NB4 (cell line): ENCODE measurements at regions not wholly inside any gene's neighbourhood (a gene's known extent, or its start where the extent isn't known, plus 50 kb on each side); places are given as distances from the start of the nearest gene placed in this dataset.
"Not testable (repeated sequence)": the region's sequence is repeated elsewhere in the genome, so short reads cannot be mapped to it uniquely, and the experiment has no call there.

Experiments
- DNase-seq: peaks from one replicate; pipeline ENCODE4 v3.0.0; 2010; ENCODE audit warnings: low read depth
- H3K4me3 ChIP-seq: one replicate; pipeline ENCODE4 v1.5.1; 2011; ENCODE audit warnings: mild to moderate bottlenecking, low read depth, low read length, moderate library complexity
- MYC ChIP-seq: IDR thresholded peaks from 2 replicates; pipeline ENCODE4 v1.6.1; 2011; ENCODE audit warnings: low read depth, low read length
- POLR2A ChIP-seq: IDR thresholded peaks from 2 replicates; pipeline ENCODE4 v1.6.1; 2011; ENCODE audit warnings: mild to moderate bottlenecking; ENCODE audit not compliant: insufficient read length; ENCODE audit errors: extremely low read depth
- TF ChIP-seq, protein P1 (sequence below): IDR thresholded peaks from 2 replicates; pipeline ENCODE4 v1.6.1; 2011; ENCODE audit warnings: low read depth, low read length
- TF ChIP-seq, protein P2 (sequence below): IDR thresholded peaks from one replicate; pipeline ENCODE4 v1.5.1; 2012; ENCODE audit warnings: low read depth, low read length

DNA sequence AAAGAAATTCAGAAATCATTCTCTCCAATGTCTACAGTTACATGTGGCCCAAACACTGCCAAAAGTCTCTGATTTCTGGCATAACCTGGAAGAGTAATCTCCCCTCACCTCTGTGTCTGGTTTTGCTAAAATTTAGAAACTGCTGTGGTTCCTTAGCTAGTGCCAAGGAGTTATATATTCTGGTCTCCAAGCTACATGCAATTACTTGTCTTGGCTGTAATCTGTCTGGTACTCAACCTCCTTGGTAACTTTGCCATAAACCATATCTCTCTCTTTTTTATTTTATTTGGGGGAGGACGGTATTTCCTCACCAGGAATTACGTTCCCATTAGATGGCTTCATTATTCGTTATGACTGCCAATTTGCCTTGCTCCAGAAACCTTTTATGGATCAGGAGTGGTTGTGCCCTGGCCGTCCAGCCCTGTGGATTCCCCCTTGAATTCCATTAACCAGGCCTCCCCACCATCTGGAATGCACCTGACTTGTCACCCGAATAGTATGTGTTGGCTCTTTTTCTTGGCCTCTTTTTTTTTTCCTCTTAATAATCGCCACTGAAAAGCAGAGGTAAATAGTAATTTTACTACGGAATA, 400.0 kb downstream of the CD83 start:
- no peak overlapping the region for H3K4me3 ChIP-seq
- TF ChIP-seq POLR2A (no peak), MYC (no peak)
- TF ChIP-seq, protein P1, sequence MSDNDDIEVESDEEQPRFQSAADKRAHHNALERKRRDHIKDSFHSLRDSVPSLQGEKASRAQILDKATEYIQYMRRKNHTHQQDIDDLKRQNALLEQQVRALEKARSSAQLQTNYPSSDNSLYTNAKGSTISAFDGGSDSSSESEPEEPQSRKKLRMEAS: no peak
- TF ChIP-seq, protein P2, sequence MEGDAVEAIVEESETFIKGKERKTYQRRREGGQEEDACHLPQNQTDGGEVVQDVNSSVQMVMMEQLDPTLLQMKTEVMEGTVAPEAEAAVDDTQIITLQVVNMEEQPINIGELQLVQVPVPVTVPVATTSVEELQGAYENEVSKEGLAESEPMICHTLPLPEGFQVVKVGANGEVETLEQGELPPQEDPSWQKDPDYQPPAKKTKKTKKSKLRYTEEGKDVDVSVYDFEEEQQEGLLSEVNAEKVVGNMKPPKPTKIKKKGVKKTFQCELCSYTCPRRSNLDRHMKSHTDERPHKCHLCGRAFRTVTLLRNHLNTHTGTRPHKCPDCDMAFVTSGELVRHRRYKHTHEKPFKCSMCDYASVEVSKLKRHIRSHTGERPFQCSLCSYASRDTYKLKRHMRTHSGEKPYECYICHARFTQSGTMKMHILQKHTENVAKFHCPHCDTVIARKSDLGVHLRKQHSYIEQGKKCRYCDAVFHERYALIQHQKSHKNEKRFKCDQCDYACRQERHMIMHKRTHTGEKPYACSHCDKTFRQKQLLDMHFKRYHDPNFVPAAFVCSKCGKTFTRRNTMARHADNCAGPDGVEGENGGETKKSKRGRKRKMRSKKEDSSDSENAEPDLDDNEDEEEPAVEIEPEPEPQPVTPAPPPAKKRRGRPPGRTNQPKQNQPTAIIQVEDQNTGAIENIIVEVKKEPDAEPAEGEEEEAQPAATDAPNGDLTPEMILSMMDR: no peak
- DNase-seq: no peak

DNA sequence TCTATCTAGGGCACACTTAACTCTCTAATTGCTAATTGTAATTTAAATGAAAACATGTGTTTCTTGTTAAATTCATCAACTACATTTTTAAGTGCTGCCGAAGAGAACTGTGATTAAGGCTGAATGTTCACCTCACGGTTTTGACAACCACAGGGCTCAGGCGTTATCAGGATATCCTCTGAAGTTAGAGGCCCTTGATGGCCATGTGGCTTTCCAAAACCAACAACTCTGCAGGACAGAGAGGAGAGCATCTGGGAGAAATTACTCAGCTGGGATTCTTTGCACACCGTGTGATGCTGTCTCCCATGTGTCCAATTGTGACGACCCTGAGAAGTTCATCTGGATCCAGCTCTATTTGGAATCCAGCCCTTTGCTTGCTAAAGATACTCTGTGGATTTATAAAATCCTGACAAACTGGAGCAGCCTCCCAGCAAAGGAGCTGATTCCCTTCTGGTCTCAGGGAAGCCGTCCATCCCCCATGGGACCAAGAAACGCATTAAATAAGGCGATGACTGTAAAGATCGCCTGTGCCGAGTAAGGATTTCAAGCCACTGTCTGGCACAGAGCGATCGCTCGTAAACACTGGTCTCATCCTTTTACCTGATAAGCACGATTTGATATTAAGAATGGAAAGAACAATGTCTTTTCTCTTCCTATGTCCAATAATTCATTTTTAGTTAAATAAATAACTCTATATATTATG, 401.1 kb downstream of the CD83 start:
- H3K4me3 ChIP-seq: no peak overlapping the region
- no peak for TF ChIP-seq POLR2A
- TF ChIP-seq MYC: no peak
- TF ChIP-seq, protein P1: no peak
- TF ChIP-seq, protein P2: no peak
- no peak for DNase-seq

DNA sequence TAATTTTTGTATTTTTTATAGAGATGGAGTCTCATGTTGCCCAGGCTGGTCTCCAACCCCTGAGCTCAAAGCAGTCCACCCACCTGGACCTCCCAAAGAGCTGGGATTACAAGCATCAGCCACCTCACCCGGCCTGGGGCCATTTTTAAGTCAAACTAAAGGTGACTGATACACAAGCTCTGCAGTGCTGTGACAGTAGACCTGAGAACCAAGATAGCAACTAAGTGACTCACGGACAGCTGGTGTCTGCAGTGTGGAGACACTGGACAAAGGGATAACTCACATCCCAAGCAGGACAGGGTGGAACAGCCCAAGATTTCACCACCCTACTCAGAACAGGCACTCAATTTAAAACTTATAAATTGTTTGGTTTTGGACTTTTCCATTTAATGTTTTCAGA, 402.5 kb downstream of the CD83 start:
- DNase-seq: no peak
- no peak for TF ChIP-seq POLR2A
- TF ChIP-seq, protein P1: no peak
- TF ChIP-seq MYC: no peak
- TF ChIP-seq, protein P2: no peak
- no peak overlapping the region for H3K4me3 ChIP-seq

DNA sequence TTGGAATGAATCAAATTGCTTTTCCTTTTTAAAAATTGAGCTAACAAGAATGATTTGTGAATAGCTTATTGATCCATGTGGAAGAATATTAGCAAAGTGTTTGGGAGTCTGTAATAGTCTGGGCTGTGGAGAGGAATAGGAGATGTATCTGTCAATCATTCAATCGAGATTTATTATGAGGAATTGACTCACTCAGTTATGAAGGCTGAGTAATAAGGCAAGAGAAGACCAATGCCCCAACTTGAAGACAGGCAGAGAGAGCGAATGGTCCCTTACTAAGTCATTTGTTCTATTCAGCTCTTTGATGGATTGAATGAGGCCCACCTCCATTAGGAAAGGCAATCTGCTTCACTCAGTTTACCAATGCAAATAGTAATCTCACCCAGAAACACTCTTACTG, 403.0 kb downstream of the CD83 start:
- no peak for DNase-seq
- no peak overlapping the region for H3K4me3 ChIP-seq
- TF ChIP-seq, protein P1: no peak
- TF ChIP-seq POLR2A (no peak), MYC (no peak)
- TF ChIP-seq, protein P2: no peak

DNA sequence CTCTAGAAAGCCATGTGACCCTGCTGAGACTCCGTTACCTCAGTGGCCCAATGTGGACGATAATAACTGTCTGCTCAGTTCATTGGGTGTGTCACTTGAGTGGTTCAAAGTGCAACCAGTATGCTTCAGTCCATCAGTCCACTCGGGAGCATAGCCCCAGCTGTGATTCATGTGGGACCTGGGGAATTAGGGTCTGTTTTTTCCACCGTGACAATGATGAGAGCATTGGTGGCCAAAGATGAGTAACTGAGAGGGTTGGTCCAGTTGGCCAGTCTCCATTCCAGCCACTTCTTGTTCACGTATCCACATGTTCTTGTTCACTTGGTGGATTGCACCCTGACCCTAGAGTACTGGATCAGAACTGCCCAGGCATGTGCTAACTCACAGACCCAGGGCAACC, 403.6 kb downstream of the CD83 start:
- DNase-seq: no peak
- no peak overlapping the region for H3K4me3 ChIP-seq
- TF ChIP-seq MYC: no peak
- no peak for TF ChIP-seq POLR2A

DNA sequence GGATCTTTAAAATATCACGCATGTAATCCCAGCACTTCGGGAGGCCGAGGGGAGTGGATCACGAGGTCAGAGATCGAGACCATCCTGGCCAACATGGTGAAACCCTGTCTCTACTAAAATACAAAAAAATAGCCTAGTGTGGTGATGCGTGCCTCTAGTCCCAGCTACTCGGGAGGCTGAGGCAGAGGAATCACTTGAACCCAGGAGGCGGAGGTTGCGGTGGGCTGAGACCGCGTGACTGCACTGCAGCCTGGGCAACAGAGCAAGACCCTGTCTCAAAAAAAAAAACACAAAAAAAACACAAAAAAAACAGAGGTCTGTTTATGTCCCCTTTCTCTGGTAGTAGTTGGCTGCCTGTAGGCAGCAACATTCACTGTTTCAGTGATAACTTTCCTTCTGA, 404.3 kb downstream of the CD83 start:
- DNase-seq, H3K4me3 ChIP-seq: not testable (repeated sequence)

DNA sequence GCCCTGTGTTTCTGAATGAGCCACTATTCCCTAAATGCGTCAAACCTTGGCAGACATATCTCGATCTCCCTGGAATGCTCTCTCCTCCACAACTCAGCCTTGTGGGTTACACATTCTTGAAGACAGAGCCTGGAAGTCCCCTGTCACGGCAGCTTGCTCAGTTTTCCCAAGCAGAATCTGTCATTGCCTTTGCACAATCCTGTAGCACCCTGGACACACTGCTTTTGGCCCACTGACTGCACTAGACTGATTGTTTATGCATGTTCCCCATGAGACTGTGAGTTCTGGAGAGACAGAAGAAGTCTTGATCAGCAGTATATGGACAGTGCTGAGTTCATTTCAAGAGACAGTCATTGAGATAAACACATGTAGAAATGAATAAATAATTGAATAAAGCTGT, 406.7 kb downstream of the CD83 start:
- H3K4me3 ChIP-seq: no peak overlapping the region
- TF ChIP-seq, protein P2: no peak
- no peak for DNase-seq
